Heart left ventricle (tissue), 13 donors: ENCODE measurements at regions not wholly inside any gene's neighbourhood (a gene's known extent, or its start where the extent isn't known, plus 50 kb on each side); places are given as distances from the start of the nearest gene placed in this dataset.
"Not testable (repeated sequence)": the region's sequence is repeated elsewhere in the genome, so short reads cannot be mapped to it uniquely, and the experiment has no call there.

Experiments used
- CTCF ChIP-seq, 12 donors: fragments of 200-600 bp; sonication (generic) in 4 of 12; IDR thresholded peaks; one replicate each; pipeline versions ENCODE4 v1.5.0 to v1.8.0; 2018 to 2022; ENCODE audit warnings: antibody characterized with exemption in 12 of 12, mild to moderate bottlenecking in 5 of 12
- POLR2A ChIP-seq, 2 donors: fragments of 450-650 bp; IDR thresholded peaks; one replicate each; pipeline ENCODE4 v1.6.1; 2017; ENCODE audit warnings: antibody characterized with exemption in 2 of 2, mild to moderate bottlenecking in 2 of 2, moderate library complexity in 2 of 2
- donor health status: ischemic (EF 13 %, LVEDD 7.1; RV severe dilation, severe dysfunction).
- donor health status: DM: no; HTN: yes; CAD: no.
- donor health status: DM: no; HTN: no; CAD: no.
- donor health status: ischemic (EF 25% LVEDD 6.9; RV normal size, moderate dysfunction).
- donor health status: ischemic (EF 25% LVEDD 5.7; RV mildly dilated, moderate dysfunction).
- donor health status: ischemic (EF 35%, LVEDD 5.7; RV mildly dilated, moderate dysfunction).
- donor health status: nonischemic (EF 11% LVEDD 7.7; RV severe dilation, severe dysfunction).
- donor health status: DM: yes; HTN: yes; CAD: no.
- donor health status: PGD.
- donor health status: ischemic (EF 29% LVEDD 5.4; RV normal size, mild dysfunction).
- donor health status: nonischemic (EF 23%, LVEDD 6.1; RV moderate dilation, normal function).

DNA sequence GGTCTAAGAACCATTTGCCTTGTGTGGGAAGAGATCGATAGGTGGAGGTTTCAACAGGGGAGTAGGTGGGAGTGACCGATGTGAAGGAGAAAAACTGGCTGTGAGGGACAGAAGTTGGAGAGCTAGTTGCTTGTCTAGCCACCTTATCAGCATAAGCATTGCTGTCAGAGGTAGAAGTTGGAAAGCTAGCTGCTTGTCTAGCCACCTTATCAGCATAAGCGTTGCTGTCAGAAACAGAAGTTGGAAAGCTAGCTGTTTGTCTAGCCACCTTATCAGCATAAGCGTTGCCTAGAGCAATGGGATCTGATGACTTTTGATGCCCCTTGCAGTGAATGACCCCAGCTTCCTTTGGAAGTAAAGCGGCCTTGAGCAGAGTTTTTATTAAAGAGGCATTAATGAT lies 784.6 kb upstream of the GOT2 start:
- not testable (repeated sequence) for TF ChIP-seq POLR2A, CTCF (IDR thresholded peaks at IDR 0.05)
